HG02588 (cell line): ENCODE measurements at regions not wholly inside any gene's neighbourhood (a gene's known extent, or its start where the extent isn't known, plus 50 kb on each side); places are given as distances from the start of the nearest gene placed in this dataset.

ENCODE experiments used
- ATAC-seq: cut with Tn5 transposase; IDR thresholded peaks from one replicate; pipeline ENCODE4 v1.9.1; 2021; ENCODE audit warnings: mild to moderate bottlenecking, moderate library complexity; ENCODE audit not compliant: unreplicated experiment

- no peak for ATAC-seq
These were observed 736.0 kb upstream of the CELF4 start for GRCh38 chr18:38301621-38302020.

- ATAC-seq: no peak
These were observed 732.3 kb upstream of the CELF4 start for GRCh38 chr18:38297910-38298309.

GRCh38 chr18:38290229-38290628 lies 724.6 kb upstream of the CELF4 start:
- ATAC-seq: no peak

- ATAC-seq: no peak
These were observed 719.4 kb upstream of the CELF4 start for GRCh38 chr18:38284972-38285371.

- ATAC-seq: no peak
These were observed 697.5 kb upstream of the CELF4 start for GRCh38 chr18:38263066-38263465.

- ATAC-seq: no peak
These were observed 697.1 kb upstream of the CELF4 start for GRCh38 chr18:38262661-38263060.

- ATAC-seq: no peak
These were observed 692.1 kb upstream of the CELF4 start for GRCh38 chr18:38257661-38258060.

- ATAC-seq: no peak
These were observed 690.8 kb upstream of the CELF4 start for GRCh38 chr18:38256366-38256765.

- ATAC-seq: no peak
These were observed 685.4 kb upstream of the CELF4 start for GRCh38 chr18:38250971-38251370.

GRCh38 chr18:38244480-38244879 lies 678.9 kb upstream of the CELF4 start:
- no peak for ATAC-seq

- no peak for ATAC-seq
These were observed 677.7 kb upstream of the CELF4 start for GRCh38 chr18:38243291-38243690.

GRCh38 chr18:38241736-38242135 lies 676.1 kb upstream of the CELF4 start:
- no peak for ATAC-seq

- ATAC-seq: no peak
These were observed 675.6 kb upstream of the CELF4 start for GRCh38 chr18:38241216-38241615.

- no peak for ATAC-seq
These were observed 674.0 kb upstream of the CELF4 start for GRCh38 chr18:38239606-38240005.

GRCh38 chr18:38237796-38238195 lies 672.2 kb upstream of the CELF4 start:
- ATAC-seq: no peak

GRCh38 chr18:38221476-38222100 lies 656.0 kb upstream of the CELF4 start:
- no peak for ATAC-seq

GRCh38 chr18:38198956-38199355 lies 633.4 kb upstream of the CELF4 start:
- ATAC-seq: no peak

- ATAC-seq: no peak
These were observed 632.9 kb upstream of the CELF4 start for GRCh38 chr18:38198526-38198925.

- no peak for ATAC-seq
These were observed 620.9 kb upstream of the CELF4 start for GRCh38 chr18:38186491-38186890.

GRCh38 chr18:38174594-38174993 lies 609.0 kb upstream of the CELF4 start:
- ATAC-seq: no peak

- ATAC-seq: no peak
These were observed 608.6 kb upstream of the CELF4 start for GRCh38 chr18:38174173-38174572.

GRCh38 chr18:38170845-38171244 lies 605.2 kb upstream of the CELF4 start:
- no peak for ATAC-seq

GRCh38 chr18:38167623-38168022 lies 602.0 kb upstream of the CELF4 start:
- no peak for ATAC-seq
